HG03575 (cell line): ENCODE measurements at regions not wholly inside any gene's neighbourhood (a gene's known extent, or its start where the extent isn't known, plus 50 kb on each side); places are given as distances from the start of the nearest gene placed in this dataset.
A peak's percentile ranks its signal among the peaks of the same experiment; 100 is the strongest.
"Not testable (repeated sequence)": the region's sequence is repeated elsewhere in the genome, so short reads cannot be mapped to it uniquely, and the experiment has no call there.

Experiments
- ATAC-seq: cut with Tn5 transposase; IDR thresholded peaks from one replicate; pipeline ENCODE4 v1.9.1; 2021; ENCODE audit not compliant: unreplicated experiment, insufficient number of reproducible peaks, low FRiP score; ENCODE audit errors: extremely low read depth

- ATAC-seq, result no peak
These were observed 99.8 kb upstream of the TEX13D start for GRCh38 chrX:124232523-124233201.

- ATAC-seq, result no peak
These were observed 98.1 kb upstream of the TEX13D start for GRCh38 chrX:124234348-124234747.

GRCh38 chrX:124238268-124238667, 94.2 kb upstream of the TEX13D start:
- no peak for ATAC-seq

GRCh38 chrX:124239324-124239723, 93.1 kb upstream of the TEX13D start:
- ATAC-seq, result no peak

GRCh38 chrX:124239911-124240310, 92.5 kb upstream of the TEX13D start:
- ATAC-seq, result peak; percentile 71

GRCh38 chrX:124240422-124240821, 92.0 kb upstream of the TEX13D start:
- ATAC-seq, result no peak

- ATAC-seq, result no peak
These were observed 90.3 kb upstream of the TEX13D start for GRCh38 chrX:124242131-124242530.

- no peak for ATAC-seq
These were observed 83.1 kb upstream of the TEX13D start for GRCh38 chrX:124249345-124249744.

GRCh38 chrX:124250835-124251437, 81.5 kb upstream of the TEX13D start:
- no peak for ATAC-seq

GRCh38 chrX:124254611-124255010, 77.8 kb upstream of the TEX13D start:
- no peak for ATAC-seq

- no peak for ATAC-seq
These were observed 76.2 kb upstream of the TEX13D start for GRCh38 chrX:124256216-124256615.

- no peak for ATAC-seq
These were observed 75.7 kb upstream of the TEX13D start for GRCh38 chrX:124256629-124257380.

GRCh38 chrX:124257924-124258702, 74.3 kb upstream of the TEX13D start:
- no peak for ATAC-seq

- no peak for ATAC-seq
These were observed 71.6 kb upstream of the TEX13D start for GRCh38 chrX:124260845-124261244.

- ATAC-seq, result no peak
These were observed 68.7 kb upstream of the TEX13D start for GRCh38 chrX:124263743-124264142.

GRCh38 chrX:124268099-124268498, 64.4 kb upstream of the TEX13D start:
- ATAC-seq, result no peak

- ATAC-seq, result no peak
These were observed 62.6 kb upstream of the TEX13D start for GRCh38 chrX:124269881-124270280.

- ATAC-seq, result not testable (repeated sequence)
These were observed 60.9 kb upstream of the TEX13D start for GRCh38 chrX:124271599-124271998.

GRCh38 chrX:124272370-124272982, 60.0 kb upstream of the TEX13D start:
- no peak for ATAC-seq
